ENCODE measurements at regions not wholly inside any gene's neighbourhood (a gene's known extent, or its start where the extent isn't known, plus 50 kb on each side); places are given as distances from the start of the nearest gene placed in this dataset.
"Not testable (repeated sequence)": the region's sequence is repeated elsewhere in the genome, so short reads cannot be mapped to it uniquely, and the experiment has no call there.

DNA sequence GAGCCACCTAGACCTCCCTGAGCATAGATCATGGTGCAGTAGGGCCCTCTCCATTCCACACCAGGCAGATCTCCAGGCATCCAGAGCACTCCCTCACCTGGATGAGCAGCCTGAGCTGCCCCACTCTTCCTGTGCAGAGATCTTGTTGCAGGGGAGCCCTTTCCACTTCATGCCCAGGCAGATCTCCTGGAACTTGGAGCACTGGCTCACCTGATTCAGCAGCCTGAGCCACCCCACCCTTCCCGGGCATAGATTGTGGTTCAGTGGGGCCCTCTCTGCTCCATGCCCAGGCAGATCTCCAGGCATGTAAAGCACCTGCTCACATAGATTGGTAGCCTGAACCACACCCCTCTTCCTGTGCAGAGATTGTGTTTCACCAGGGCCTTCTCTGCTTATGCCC lies 78.0 kb downstream of the SEC16B start:
- no peak for DNase-seq

DNA sequence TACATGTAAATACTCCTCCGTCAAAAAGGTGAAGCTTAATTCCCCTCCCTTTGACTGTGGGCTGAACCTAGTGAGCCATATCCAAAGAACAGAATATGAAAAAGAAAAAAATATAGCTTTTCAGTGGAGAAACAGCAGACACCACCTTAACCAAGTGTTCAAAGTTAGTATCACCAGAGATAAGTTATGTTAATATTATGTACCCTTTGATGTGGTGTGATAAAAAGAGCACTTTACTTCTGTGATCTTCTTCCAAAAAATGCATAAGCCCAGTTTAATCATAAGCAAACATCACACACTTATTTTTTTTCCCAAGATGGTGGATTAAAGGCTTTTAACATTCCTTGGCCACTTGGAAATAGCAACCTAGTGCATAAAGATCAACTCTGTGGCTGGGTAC lies 79.4 kb downstream of the SEC16B start:
- no peak for DNase-seq

DNA sequence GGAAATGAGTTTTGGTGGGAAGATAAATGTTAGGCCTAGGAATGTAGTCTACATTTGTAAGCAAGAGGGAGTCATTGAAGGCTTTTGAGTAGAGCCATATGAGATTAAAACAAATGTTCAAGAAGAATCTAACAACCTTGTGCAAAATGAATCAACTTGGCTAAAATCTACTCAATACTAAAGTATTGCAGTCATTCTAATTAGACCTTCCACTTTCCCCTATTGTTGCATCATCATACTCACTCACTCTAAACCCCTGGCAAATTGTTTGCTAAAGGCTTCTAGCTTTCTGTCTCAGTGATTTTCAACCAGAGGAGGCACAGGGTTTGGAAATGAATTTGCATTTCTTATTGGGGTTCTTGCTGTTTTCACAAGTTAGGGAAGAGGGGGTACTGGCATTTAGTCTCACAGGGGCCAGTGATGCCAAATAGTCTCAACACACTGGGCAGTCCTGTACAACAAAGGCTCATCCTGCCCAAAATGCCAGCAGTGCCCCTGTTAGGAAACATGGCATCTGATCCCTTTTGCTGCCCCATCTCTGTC lies 85.3 kb downstream of the SEC16B start:
- no peak for DNase-seq

DNA sequence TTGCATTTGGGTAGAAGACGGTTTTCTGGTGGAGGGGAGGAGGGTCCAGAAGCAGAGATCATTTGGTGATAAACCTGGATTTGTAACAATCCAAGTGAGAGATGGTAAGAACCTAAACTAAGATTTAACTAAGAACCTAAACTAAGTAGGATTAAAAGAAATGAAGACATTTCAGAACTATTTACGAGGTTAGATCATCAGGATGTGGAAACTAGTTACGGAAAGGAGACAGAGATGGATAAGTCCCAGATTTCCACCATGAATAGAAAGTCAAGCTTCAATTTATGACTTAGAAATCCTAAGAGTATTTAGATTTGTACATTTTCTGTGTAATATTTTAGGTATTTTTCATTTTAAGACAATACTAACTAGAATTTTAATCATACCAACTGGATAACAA lies 86.3 kb downstream of the SEC16B start:
- DNase-seq = no peak

DNA sequence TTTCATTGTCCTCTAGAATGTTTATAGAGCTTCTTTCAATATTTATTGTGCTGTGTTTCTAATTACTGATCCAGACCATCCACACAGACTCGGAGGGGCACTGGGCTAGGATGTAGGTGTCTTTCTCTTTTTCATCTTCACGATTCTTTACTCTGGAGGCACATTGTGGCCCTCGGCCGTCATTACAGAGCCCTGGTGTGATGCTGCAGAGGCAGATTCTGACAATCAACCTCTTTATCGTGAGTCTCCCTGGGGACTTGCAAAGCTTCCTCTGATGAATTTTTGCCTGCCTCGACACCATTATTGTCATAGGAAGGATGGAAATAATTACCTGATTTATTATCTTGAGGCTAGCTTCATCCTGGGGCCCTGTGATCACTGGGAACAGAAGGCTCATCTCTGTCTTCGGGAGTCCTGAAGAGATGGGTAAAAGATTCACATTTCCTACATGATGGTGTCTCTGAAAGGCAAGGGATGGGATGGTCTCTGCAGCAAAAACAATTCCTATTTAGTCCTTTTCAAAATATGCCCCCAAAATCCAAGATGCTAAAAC lies 89.4 kb downstream of the SEC16B start:
- no peak for DNase-seq

DNA sequence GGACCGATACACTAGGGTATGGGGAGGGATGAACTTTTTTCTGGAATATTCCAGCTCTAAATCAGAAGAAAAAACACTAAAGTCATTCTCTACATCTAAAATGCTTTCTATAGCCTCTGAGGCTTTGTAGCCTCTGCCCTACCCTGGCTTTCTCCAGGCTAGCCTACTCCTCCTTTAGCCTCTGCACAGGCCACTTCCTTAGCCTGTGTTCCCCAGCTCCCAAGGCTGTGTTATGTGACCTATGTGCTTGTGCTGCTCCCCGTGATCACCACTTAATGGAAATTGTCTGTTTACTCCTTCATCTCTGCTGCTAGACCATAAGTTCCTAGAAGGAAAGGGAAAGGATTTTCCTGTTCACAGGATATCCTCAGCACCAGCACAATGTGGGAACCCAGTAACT lies 92.8 kb downstream of the SEC16B start:
- no peak for DNase-seq

DNA sequence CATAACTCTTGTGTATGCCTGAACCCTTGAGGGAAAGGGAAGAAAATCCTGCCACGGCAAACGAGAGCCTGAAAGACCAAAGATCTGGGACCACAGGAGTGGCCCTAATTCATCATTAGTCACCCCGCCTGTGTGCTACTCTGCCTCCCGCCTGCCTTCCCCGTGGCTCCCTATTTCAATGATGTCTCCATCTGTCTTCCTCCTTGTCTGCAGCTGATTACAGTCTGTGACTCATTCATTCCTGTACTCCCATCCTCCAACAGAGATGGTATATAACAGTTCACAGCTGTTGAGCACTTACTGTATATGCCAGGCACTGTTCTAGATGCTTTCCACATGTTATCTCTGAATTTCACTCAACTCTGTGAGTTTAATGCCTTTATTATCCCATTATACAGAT lies 96.6 kb downstream of the SEC16B start:
- DNase-seq = peak; percentile 35

DNA sequence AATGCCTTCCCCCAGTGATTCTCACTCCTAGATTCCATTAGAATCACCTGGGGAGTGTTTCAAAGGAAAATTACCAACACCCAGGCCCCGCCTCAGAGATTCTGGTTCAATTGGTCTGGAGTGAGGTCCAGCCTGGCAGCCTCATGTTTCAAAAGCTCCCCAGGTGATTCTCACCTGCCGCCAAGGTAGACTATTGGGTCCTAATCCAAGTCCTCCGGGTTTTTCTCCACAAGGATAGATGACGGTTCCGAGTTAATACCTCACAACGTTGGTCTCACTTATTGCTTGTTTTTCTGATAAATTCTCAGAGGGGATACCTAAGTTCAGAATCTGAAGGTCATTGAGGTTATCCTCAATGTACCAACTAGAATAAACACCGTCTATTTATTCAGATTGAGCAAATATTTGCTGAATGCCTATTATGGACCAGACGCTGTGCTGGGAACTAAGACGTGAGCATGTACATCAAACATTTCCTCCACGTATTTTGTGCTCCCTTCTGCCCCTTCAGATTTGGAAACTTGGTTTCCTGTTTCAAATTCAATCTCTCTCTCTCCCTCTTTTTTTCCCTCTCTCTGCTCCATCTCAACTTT lies 97.5 kb downstream of the SEC16B start:
- DNase-seq = peak; percentile 86

DNA sequence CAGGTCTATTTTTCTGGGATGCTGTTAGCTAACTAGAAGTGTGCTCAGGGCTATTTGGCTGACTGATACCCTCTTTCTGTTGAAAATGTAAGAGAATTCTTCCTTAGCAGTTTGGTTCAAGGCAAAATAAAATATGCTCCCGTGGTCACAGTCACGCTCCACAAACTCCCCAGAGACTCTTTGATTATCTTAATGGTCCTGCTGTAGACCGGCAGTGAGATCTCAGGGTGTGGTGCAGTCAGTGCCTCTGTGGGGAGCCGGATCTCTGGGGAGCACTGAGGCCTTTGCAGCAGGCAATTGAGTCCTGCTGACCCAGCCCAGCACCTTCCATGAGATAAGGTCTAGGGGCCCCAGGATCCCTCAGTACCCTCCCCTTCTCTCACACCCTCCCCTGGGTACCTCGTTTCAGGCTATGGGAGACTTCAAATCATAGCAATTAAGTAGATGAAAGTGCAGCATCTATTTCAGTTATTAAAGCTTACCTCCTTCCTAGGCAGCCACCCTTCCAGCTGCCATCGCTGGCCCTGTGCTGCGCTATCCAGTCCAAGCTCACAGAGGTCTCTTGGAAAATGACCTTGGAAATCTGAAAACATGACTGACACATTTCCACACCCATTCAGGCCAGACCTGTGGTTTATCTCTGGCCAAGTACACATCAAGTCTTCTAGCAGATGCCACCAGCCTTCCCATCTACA lies 98.1 kb downstream of the SEC16B start:
- no peak for DNase-seq

DNA sequence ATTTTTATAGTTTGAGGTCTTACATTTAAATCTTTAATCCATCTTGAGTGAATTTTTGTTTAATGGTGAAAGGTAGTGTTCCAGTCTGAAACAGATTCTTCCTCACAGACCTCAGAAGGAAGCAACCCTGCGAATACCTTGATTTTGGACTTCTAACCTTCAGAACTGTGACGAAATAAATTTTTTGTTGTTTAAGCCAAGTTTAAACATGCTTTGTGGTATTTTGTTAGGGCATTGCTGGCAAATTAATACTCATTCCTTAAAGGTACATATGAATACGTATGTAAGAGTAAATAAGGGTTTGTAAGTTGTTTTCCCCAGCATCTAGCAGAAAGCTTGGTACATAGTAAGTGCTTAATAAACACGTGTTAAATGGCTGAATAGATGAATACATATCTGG lies 100.3 kb downstream of the SEC16B start:
- no peak for DNase-seq

DNA sequence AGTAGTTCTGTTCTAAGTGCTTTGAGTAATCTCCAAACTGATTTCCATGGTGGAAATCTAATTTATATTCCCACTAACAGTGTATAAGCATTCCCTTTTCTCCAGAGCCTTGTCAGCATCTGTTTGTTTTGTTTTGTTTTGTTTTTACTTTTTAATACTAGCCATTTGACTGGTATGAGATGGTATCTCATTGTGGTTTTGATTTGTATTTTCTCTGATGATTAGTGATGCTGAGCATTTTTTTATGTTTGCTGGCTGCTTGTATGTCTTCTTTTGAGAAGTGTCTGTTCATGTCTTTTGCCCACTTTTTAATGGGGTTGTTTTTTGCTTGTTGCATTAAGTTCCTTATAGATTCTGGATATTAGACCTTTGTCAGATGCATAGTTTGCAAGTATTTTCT lies 100.8 kb downstream of the SEC16B start:
- DNase-seq = not testable (repeated sequence)

DNA sequence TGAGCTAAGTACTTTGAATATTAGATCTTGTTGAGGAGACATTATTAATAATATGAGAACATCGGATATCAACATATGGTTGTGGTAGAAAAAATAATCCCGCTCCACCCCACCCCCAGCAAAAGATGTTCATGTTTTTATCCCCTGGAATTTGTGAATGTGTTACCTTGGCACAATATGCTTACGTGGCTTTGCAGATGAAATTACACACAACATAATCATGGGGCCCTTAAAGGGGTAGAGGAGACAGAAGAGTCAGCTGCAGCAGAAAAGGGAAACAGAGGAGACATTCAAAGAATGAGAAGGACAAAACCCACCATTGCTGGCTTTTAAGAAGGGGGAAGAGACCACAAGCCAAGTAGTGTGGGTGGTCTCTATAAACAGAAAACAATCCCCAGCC lies 104.1 kb downstream of the SEC16B start:
- no peak for DNase-seq

DNA sequence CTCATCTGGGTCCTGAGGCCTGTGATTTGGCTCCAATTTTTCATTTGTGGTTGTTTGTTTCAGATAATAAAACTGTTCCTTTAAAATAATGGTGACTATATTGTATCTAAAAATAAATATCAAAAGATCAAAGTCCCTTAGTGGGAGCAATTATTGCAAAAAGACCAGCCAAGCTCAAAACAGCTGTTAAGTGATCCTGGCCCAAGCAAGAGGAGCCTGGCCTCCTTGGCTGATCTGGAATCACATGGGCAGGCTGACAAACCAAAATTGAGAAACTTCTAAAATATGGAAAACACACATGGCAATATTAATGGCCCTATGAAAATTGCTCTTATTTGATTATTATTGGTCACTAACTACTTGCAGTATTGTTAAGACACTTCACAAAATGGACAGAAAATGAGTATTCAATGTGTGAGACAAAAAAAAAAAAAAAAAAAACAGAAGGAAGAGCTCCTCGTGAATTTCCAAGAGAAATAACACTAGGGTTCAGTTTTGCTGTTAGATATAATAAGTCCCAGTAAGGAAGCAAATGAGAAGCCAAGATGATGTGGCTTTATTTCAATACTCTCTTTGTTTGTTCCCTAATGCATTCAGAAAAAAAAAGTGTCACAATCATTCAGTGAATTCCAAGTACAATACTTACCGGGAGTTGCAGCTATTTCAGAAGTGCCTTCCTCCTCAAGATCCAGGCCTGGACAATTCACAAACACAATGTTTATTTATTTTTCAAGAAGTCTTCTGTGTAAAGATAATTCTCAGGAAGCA lies 105.1 kb downstream of the SEC16B start:
- DNase-seq = no peak

DNA sequence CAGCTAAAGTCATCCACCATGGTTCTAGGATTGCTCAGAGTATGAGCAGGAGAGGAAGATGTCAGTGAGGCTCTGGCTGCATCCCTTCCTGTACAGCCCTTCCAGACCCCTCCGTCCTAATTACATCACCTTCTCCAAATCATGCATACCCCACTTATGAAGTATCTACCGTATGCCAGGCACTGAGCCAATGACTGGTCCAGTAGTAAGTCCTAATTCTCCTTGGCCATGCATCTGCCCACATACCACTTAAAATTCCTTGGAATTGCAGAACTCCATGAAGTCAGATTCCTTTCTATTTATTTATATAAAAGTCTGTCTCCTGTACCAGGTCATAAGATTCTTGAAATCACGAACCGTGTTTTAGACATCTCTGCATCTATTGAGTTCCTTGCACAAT lies 106.1 kb downstream of the SEC16B start:
- no peak for DNase-seq

DNA sequence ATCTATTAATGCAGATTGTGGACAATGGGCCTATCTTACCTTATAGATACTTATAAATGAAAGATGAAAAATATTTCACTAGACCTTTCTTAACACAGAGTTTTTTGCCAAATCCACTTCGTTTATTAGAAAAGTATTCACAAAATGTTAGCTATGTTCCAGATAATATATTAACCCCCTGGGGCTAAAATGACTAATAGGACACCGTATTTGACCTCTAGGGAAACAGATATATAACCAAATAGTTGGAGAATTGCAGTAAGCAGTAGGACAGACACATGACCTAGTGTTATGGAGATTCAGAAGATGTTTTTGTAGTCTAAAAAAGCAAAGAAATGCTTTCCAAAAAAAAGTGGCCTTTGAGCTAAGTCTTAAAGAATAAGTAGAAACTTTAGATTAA lies 106.9 kb downstream of the SEC16B start:
- no peak for DNase-seq

DNA sequence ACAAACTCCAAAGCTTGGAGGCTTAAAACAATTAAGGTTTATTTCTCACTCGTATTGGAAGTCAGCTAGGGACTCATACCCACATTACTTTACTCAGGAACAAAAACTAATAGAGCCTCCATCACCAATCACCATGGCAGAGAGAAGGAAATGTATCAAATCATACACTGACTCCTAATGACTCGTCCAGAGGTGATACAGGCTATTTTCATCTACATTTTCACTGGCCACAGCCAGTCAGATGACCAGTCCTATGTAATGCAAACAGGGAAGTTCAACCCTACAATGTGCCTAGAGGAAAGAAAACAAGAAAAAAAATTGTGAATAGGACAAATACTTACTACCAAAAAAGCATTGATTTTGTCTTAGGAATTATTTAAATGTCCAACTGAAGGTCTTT lies 110.3 kb downstream of the SEC16B start:
- no peak for DNase-seq

DNA sequence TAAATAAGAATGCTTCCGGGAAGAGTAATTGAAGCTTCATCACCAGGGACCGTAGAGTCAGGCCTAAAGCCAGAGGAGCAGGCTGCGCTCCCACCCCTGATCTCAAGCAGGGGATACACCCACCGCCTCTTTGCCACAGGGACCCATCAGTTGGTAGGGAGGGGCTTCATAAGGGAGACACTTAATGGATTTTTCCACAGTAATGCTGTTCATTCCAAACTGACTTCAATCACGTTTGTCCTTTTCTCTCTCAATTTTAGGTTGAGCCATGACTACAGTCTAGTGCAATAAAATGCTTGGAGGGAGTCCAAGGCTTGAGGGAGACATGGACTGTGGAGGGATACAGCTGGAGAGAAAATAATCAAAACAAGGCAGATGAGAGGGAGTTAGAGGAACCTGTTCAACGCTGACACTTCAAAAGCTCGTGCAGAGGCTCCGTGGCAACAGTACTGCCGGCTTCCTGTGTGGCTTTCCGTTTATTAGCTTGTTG lies 111.5 kb downstream of the SEC16B start:
- peak; percentile 48 for DNase-seq

DNA sequence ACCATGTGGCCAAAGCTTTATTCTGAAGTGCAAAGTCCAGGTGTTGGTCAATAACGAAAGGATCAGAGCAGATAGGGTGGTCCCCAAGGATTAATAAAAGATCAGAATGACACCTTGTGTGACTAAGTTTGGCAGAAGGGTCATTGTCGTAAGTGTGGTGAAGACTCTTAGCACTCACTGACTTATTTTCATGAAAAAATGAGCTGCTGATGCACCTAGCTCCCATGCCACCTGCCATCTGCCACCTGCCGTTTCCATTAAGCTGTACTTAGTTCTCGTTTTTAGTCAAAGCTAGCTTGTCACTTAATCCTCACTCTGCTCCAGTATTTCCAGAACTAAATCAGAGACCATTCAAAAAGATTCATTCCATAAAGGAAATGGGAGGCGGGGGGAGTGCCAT lies 112.6 kb downstream of the SEC16B start:
- DNase-seq = peak; percentile 32

DNA sequence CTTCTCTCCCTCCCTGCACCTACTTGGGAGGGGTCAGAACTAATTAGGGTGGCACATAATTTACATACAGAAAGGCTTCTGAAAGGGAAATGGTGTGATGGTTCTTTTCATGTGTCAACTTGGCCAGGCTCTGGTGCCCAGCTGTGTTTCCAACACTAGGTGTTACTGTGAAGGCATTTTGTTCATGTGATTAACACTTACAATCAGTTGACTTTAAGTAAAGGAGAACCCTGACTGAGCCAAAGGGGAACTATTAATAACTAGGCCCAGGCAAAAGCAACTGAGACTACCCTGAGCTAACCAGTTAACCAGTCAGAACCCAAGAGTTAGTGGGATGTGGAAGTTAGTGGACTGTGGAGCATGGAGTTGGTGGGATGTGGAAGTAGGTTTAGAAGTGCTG lies 114.9 kb downstream of the SEC16B start:
- no peak for DNase-seq

DNA sequence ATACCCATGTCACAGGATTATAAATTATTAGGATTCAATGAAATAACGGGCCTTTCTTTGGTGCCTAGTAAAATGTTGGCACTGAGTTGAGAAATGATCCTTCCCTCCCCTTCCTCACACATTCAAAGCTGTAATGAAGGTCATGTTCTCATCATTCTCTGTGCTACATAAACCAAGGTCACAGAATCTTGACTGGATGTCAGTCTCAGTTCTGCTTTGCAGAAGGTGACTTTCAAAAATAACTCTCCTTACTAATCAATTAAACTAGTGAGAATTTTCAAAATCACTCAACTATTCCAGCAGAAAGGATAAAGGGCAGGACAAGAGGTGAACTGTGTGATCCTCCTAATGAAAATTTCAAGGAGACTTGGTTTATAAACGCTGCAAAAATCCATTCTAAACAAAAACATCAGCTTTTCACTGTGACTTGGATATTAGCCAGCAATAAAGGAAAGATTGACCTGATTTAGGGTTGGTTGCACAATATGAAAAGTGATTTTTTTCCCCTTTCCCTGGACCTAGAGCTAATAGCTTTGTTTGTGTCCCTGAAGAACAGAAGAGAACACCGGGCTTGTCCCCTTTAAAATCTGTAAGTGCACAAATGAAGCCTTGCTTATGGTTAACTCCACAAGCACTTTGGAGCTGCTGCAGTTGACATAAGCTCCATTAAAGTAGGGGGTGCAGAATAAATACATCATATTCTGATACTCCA lies 120.1 kb downstream of the SEC16B start:
- no peak for DNase-seq

DNA sequence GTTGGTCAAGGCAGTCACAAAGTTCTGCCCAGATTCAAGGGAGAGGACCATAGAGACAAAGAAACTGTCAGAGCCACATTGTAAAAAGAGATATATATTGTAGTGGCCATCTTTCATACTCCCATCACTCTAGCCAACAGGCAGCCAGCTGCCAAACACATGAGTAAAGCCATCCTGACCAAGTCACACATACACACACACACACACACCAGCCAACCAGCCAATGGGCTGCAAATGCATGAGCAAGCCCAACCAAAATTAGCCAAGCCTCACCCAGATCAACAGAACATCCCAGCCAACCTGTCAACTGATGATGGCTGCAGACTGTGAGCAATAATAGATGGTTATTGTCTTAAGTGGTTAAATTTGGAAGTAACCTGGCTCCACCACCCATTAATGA lies 120.7 kb downstream of the SEC16B start:
- DNase-seq = peak; percentile 16

DNA sequence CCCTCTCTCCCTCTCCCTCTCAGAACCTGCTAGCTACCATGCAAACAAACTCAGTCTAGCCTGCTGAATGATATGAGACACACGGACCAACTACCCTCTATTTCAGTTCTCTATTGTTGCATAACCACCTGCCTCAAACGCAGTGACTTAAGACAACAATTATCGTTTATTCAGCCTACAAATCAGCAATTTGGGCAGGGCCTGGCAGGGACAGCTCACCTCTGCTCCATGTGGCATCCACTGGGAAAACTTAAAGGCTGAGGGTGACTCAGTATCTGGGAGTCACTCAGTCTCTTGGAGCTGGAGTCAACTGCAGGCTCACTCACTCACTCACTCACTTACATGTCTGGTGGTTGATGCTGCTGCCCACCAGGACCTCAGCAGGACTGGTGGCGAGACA lies 121.3 kb downstream of the SEC16B start:
- peak; percentile 55 for DNase-seq

DNA sequence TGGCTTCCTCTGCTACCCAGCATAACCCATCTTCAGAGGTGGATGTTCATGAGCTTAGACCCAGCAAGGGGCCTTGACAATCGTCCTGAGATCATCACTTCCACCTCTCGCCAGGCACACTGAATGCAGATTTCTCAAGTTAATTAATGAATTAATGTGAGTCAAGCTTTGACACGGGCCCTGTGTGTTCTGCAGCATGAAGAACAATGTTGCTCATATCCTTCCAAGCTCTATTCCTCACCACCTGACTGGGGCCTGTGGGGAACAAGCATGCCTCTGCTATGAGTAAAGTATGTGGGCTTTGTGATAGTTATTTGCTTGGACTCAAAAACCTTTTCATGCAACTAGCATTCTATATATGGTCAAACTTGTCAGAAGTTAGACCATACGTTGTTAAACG lies 122.0 kb downstream of the SEC16B start:
- no peak for DNase-seq
